ENCODE measurements at regions not wholly inside any gene's neighbourhood (a gene's known extent, or its start where the extent isn't known, plus 50 kb on each side); places are given as distances from the start of the nearest gene placed in this dataset.
"Not testable (repeated sequence)": the region's sequence is repeated elsewhere in the genome, so short reads cannot be mapped to it uniquely, and the experiment has no call there.

DNA sequence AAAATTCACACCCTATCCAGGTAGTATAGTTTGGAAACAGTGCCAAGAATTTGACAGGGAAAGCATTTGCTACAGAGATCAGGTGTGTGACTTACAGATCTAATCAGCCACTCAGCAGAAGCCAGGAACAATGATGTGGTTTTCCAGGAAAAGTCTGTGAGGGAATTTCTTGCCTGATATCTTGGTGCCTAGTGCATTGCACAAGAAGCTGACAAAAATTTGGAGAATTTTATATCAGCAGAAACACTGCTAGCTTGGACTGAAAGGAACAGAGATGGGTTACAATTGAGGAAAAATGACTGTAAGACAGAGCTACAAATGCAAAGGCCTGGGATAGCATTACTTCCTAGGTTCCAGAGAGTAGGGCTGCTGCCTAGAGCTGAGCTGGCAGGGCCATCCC is 658.1 kb upstream of the CHD1 start:
- no peak for DNase-seq
- Histone ChIP-seq H3K4me1 (no peaks in the 10 kb centered on the region), H3K4me3 (no peak overlapping the region), H3K36me3 (no peaks in the 10 kb centered on the region), H3K27me3 (no peaks in the 10 kb centered on the region), H3K9me3 (no peaks in the 10 kb centered on the region), H3K27ac (no peak overlapping the region)
- no peak for TF ChIP-seq CTCF (IDR thresholded peaks at IDR 0.05)
- no peak for TF ChIP-seq POLR2A (IDR thresholded peaks at IDR 0.05)
- intact Hi-C loops (cut with DNase I) = no loop called here

GRCh38 chr5:99581204-99581603 is 652.4 kb upstream of the CHD1 start:
- intact Hi-C loops (cut with DNase I); H3K9me3 ChIP-seq; H3K4me3 ChIP-seq; H3K27ac ChIP-seq; H3K27me3 ChIP-seq; DNase-seq; H3K4me1 ChIP-seq; H3K36me3 ChIP-seq: not testable (repeated sequence)
- WGBS, 2 donors = 66 to 78% methylated on average over 3 of the region's 3 CpGs

DNA sequence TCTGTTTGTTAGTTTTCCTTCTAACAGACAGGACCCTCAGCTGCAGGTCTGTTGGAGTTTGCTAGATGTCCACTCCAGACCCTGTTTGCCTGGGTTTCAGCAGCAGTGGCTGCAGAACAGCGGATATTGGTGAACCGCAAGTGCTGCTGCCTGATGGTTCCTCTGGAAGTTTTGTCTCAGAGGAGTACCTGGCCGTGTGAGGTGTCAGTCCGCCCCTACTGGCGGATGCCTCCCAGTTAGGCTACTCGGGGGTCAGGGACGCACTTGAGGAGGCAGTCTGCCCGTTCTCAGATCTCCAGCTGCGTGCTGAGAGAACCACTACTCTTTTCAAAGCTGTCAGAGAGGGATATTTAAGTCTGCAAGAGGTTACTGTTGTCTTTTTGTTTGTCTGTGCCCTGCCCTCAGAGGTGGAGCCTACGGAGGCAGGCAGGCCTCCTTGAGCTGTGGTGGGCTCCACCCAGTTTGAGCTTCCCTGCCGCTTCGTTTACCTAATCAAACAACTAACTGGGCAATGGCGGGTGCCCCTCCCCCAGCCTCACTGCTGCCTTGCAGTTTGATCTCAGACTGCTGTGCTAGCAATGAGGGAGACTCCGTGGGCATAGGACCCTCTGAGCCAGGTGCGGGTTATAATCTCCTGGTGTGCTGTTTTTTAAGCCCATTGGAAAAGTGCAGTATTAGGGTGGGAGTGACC is 634.3 kb upstream of the CHD1 start:
- intact Hi-C loops (cut with DNase I); H3K9me3 ChIP-seq; H3K27me3 ChIP-seq; H3K4me3 ChIP-seq; H3K27ac ChIP-seq; H3K36me3 ChIP-seq; DNase-seq; H3K4me1 ChIP-seq: not testable (repeated sequence)
- 80 to 87% methylated on average over 4 to 11 of the region's 15 CpGs for WGBS, 2 donors

GRCh38 chr5:99553211-99553810 is 624.5 kb upstream of the CHD1 start:
- TF ChIP-seq POLR2A (IDR thresholded peaks at IDR 0.05) (no peak), CTCF (IDR thresholded peaks at IDR 0.05) (no peak)
- no peak overlapping the region for H3K4me3 ChIP-seq
- no peaks in the 10 kb centered on the region for H3K27me3 ChIP-seq
- DNase-seq = no peak
- 56 to 73% methylated on average over 1 of the region's 1 CpG for WGBS, 2 donors
- H3K9me3 ChIP-seq = no peaks in the 10 kb centered on the region
- intact Hi-C loops (cut with DNase I) = no loop called here
- H3K4me1 ChIP-seq = no peaks in the 10 kb centered on the region
- no peak overlapping the region for H3K27ac ChIP-seq
- H3K36me3 ChIP-seq = no peaks in the 10 kb centered on the region

- 26 to 44% methylated on average over 1 of the region's 1 CpG for WGBS, 2 donors
- Histone ChIP-seq H3K4me3 (no peak overlapping the region), H3K27me3 (no peaks in the 10 kb centered on the region), H3K36me3 (no peaks in the 10 kb centered on the region), H3K9me3 (no peaks in the 10 kb centered on the region), H3K27ac (no peak overlapping the region), H3K4me1 (no peaks in the 10 kb centered on the region)
- DNase-seq = no peak
- intact Hi-C loops (cut with DNase I) = no loop called here
- TF ChIP-seq POLR2A (IDR thresholded peaks at IDR 0.05) (no peak), CTCF (IDR thresholded peaks at IDR 0.05) (no peak)
Measured at GRCh38 chr5:99544356-99544755, 615.5 kb upstream of the CHD1 start.

DNA sequence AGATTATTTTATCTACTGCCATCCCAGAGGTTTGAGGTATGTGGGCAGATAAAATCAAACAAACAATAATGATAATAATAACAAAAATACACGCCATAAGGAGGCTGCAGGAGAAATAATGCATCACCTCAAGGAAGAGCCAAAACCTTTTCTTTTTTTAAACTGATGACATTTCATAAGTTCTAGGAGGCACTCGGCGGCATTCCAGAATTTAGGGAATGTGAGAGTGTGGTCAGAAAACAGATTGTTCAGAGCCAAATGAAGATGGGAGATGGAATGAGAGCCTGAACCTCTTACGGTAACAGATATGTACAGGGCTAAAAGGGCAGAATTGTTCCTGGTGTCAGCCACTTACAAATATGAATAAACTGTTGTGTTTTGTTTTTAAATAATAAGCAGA is 615.0 kb upstream of the CHD1 start:
- Histone ChIP-seq H3K9me3 (no peaks in the 10 kb centered on the region), H3K4me1 (no peaks in the 10 kb centered on the region), H3K27ac (no peak overlapping the region), H3K27me3 (no peaks in the 10 kb centered on the region), H3K4me3 (no peak overlapping the region), H3K36me3 (no peaks in the 10 kb centered on the region)
- TF ChIP-seq POLR2A (IDR thresholded peaks at IDR 0.05) = no peak
- TF ChIP-seq CTCF (IDR thresholded peaks at IDR 0.05) = no peak
- intact Hi-C loops (cut with DNase I) = no loop called here
- DNase-seq = no peak
- WGBS, 2 donors = 40 to 50% methylated on average over 4 of the region's 4 CpGs

DNA sequence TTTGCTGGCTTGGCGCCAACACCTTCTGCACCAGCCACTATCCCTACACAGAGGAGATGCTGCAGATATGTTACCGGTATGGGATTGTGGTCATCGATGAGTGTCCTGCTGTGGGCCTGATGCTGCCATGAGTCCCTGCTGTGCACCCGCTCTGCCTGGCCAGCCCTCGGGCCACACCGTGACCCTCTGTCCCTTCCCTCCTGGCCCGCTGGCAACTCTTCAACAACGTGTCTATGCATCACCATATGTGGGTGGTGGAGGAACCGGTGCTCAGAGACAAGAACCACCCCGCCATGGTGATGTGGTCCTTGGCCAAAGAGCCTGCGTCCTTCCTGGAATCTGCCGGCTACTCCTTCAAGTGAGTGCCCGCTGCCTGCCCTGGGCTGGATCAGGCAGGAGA is 605.4 kb upstream of the CHD1 start:
- H3K9me3 ChIP-seq; DNase-seq; H3K27ac ChIP-seq; H3K36me3 ChIP-seq; H3K4me1 ChIP-seq; H3K4me3 ChIP-seq; H3K27me3 ChIP-seq; intact Hi-C loops (cut with DNase I): not testable (repeated sequence)
- WGBS, 2 donors = 100% methylated on average over 3 of the region's 13 CpGs; no CpG with 5 or more reads in 1 of the 2 donors

GRCh38 chr5:99521666-99522065 is 592.9 kb upstream of the CHD1 start:
- H3K4me1 ChIP-seq; H3K27ac ChIP-seq; H3K9me3 ChIP-seq; H3K36me3 ChIP-seq; DNase-seq; H3K4me3 ChIP-seq; H3K27me3 ChIP-seq; intact Hi-C loops (cut with DNase I): not testable (repeated sequence)
- WGBS, 2 donors = 70 to 71% methylated on average over 1 of the region's 1 CpG

GRCh38 chr5:99515864-99516490 is 587.2 kb upstream of the CHD1 start:
- WGBS, 2 donors = 22 to 37% methylated on average over 5 to 6 of the region's 6 CpGs
- intact Hi-C loops (cut with DNase I); H3K27ac ChIP-seq; H3K4me1 ChIP-seq; H3K4me3 ChIP-seq; H3K27me3 ChIP-seq; H3K9me3 ChIP-seq; DNase-seq; H3K36me3 ChIP-seq: not testable (repeated sequence)

Data from esophagus squamous epithelium (tissue), 5 donors.